Osteocyte (in vitro differentiated cells): ENCODE measurements at regions not wholly inside any gene's neighbourhood (a gene's known extent, or its start where the extent isn't known, plus 50 kb on each side); places are given as distances from the start of the nearest gene placed in this dataset.

Experiments used
- DNase-seq: peaks from one replicate; pipeline ENCODE4 v3.0.0; 2021; ENCODE audit warnings: mixed read lengths; ENCODE audit not compliant: unreplicated experiment; ENCODE audit errors: extremely low spot score
- H3K27ac Mint-ChIP-seq: one replicate; pipeline ENCODE4 v1.8.0; 2021; ENCODE audit warnings: mild to moderate bottlenecking, mixed read lengths; ENCODE audit not compliant: unreplicated experiment
- H3K27me3 Mint-ChIP-seq: one replicate; pipeline ENCODE4 v1.8.0; 2021; ENCODE audit warnings: mixed read lengths; ENCODE audit not compliant: unreplicated experiment
- H3K36me3 Mint-ChIP-seq: one replicate; pipeline ENCODE4 v1.8.0; 2021; ENCODE audit warnings: mixed read lengths; ENCODE audit not compliant: unreplicated experiment
- H3K4me1 Mint-ChIP-seq: one replicate; pipeline ENCODE4 v1.8.0; 2021; ENCODE audit warnings: mixed read lengths; ENCODE audit not compliant: unreplicated experiment
- H3K4me3 Mint-ChIP-seq: one replicate; pipeline ENCODE4 v1.8.0; 2021; ENCODE audit warnings: mild to moderate bottlenecking, moderate library complexity, mixed read lengths; ENCODE audit not compliant: unreplicated experiment
- H3K9me3 Mint-ChIP-seq: one replicate; pipeline ENCODE4 v1.8.0; 2021; ENCODE audit warnings: mixed read lengths; ENCODE audit not compliant: unreplicated experiment
- CTCF ChIP-seq: fragments of 200-600 bp; sonication (generic); IDR thresholded peaks from 2 replicates; pipeline ENCODE4 v1.5.0; 2021; ENCODE audit warnings: antibody characterized with exemption, mild to moderate bottlenecking, moderate library complexity

- Mint-ChIP-seq H3K4me3 (no peak overlapping the region), H3K4me1 (no peaks in the 10 kb centered on the region), H3K27me3 (peaks cover 23% of the 10 kb centered on the region), H3K27ac (no peak overlapping the region), H3K36me3 (no peaks in the 10 kb centered on the region), H3K9me3 (no peaks in the 10 kb centered on the region)
- no peak for DNase-seq
- no peak for TF ChIP-seq CTCF
Measured at GRCh38 chr11:122277493-122277892, 161.5 kb upstream of the BLID start.

- Mint-ChIP-seq H3K4me3 (no peak overlapping the region), H3K27ac (no peak overlapping the region), H3K27me3 (peaks cover 26% of the 10 kb centered on the region), H3K9me3 (no peaks in the 10 kb centered on the region), H3K36me3 (no peaks in the 10 kb centered on the region), H3K4me1 (no peaks in the 10 kb centered on the region)
- no peak for TF ChIP-seq CTCF
- DNase-seq: no peak
Measured at GRCh38 chr11:122276221-122276620, 160.2 kb upstream of the BLID start.

GRCh38 chr11:122275508-122275907 lies 159.5 kb upstream of the BLID start:
- no peak for TF ChIP-seq CTCF
- DNase-seq: no peak

GRCh38 chr11:122273476-122274191 lies 157.6 kb upstream of the BLID start:
- no peaks in the 10 kb centered on the region for H3K4me1 Mint-ChIP-seq
- H3K4me3 Mint-ChIP-seq: no peak overlapping the region
- TF ChIP-seq CTCF: no peak
- no peaks in the 10 kb centered on the region for H3K9me3 Mint-ChIP-seq
- DNase-seq: no peak
- no peak overlapping the region for H3K27ac Mint-ChIP-seq
- H3K27me3 Mint-ChIP-seq: peaks cover 26% of the 10 kb centered on the region
- H3K36me3 Mint-ChIP-seq: no peaks in the 10 kb centered on the region

More at GRCh38 chr11:122275508-122275907, 159.5 kb upstream of the BLID start:
- Mint-ChIP-seq H3K9me3 (no peaks in the 10 kb centered on the region), H3K27ac (no peak overlapping the region), H3K27me3 (peaks cover 26% of the 10 kb centered on the region), H3K4me3 (no peak overlapping the region), H3K4me1 (no peaks in the 10 kb centered on the region), H3K36me3 (no peaks in the 10 kb centered on the region)

- no peak for DNase-seq
- Mint-ChIP-seq H3K4me1 (no peaks in the 10 kb centered on the region), H3K36me3 (no peaks in the 10 kb centered on the region), H3K27me3 (peaks cover 27% of the 10 kb centered on the region), H3K27ac (no peak overlapping the region), H3K9me3 (no peaks in the 10 kb centered on the region), H3K4me3 (no peak overlapping the region)
- no peak for TF ChIP-seq CTCF
Measured at GRCh38 chr11:122271745-122272144, 155.7 kb upstream of the BLID start.
